ENCODE measurements at regions not wholly inside any gene's neighbourhood (a gene's known extent, or its start where the extent isn't known, plus 50 kb on each side); places are given as distances from the start of the nearest gene placed in this dataset.

DNA sequence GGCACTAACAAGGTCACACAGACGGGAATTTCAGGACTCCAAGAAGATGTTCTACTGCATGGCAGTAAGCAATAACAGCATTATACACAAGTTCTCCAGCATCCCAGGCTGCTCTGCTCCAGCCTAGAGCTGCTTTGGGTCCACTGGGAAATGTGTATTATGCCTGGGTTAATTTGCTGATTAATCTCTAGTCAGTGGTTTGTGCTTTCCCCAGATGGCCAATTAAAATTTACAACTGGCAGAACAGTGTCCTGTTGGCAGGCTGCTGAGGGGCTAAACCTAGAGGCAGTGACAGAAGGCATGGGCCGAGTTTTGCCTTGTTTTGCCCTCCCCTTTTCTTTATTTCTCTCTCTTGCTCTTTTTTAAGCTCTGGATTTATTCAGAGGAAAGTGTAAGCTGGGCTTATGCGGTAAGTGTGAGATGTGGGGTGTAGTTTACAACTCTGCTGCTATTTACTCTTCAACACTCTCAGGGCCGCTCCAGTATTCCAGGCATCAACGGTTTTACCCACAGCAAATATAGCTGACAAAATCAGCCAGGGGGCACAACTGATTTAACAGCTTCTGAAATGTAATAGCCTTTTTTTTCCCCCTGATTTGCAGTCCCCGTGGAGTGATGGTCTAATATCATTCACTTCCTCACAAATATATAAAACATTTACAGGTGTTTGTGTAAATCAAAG, 348.0 kb downstream of the GPD2 start:
- Mint-ChIP-seq H3K27ac (ENCODE audit: unreplicated experiment) (no peak overlapping the region), H3K4me1 (ENCODE audit: low read depth) (no peaks in the 10 kb centered on the region), H3K36me3 (ENCODE audit: low read depth) (no peaks in the 10 kb centered on the region), H3K27me3 (ENCODE audit: low read depth) (no peaks in the 10 kb centered on the region), H3K4me3 (ENCODE audit: unreplicated experiment) (no peak overlapping the region), H3K9me3 (ENCODE audit: low read depth) (peaks cover 8% of the 10 kb centered on the region)
- TF ChIP-seq, protein P1, sequence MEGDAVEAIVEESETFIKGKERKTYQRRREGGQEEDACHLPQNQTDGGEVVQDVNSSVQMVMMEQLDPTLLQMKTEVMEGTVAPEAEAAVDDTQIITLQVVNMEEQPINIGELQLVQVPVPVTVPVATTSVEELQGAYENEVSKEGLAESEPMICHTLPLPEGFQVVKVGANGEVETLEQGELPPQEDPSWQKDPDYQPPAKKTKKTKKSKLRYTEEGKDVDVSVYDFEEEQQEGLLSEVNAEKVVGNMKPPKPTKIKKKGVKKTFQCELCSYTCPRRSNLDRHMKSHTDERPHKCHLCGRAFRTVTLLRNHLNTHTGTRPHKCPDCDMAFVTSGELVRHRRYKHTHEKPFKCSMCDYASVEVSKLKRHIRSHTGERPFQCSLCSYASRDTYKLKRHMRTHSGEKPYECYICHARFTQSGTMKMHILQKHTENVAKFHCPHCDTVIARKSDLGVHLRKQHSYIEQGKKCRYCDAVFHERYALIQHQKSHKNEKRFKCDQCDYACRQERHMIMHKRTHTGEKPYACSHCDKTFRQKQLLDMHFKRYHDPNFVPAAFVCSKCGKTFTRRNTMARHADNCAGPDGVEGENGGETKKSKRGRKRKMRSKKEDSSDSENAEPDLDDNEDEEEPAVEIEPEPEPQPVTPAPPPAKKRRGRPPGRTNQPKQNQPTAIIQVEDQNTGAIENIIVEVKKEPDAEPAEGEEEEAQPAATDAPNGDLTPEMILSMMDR (IDR thresholded peaks at IDR 0.05): no peak
- DNase-seq (ENCODE audit: low spot score): no peak

DNA sequence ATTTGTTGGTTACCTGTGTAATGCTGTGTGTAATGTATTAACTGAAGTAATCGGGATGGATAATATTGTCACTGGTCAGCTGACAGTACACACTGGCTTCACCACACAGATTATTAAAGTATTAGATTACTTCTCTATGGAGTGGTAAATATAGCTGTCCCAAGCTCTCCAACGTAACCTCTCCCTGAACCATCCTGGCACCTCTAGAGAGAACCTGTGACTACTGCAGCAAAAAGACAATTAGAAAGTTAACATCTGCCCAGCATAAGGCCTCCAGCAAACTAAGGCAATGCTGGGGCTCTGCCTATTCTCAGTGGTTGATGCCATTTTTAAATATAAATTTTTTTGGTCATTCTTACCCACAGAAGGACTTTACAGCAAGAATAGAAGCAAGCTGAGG, 351.3 kb downstream of the GPD2 start:
- H3K4me1 Mint-ChIP-seq (ENCODE audit: low read depth): no peaks in the 10 kb centered on the region
- no peaks in the 10 kb centered on the region for H3K9me3 Mint-ChIP-seq (ENCODE audit: low read depth)
- no peak for DNase-seq (ENCODE audit: low spot score)
- no peak overlapping the region for H3K27ac Mint-ChIP-seq (ENCODE audit: unreplicated experiment)
- H3K4me3 Mint-ChIP-seq (ENCODE audit: unreplicated experiment): no peak overlapping the region
- peaks cover 6% of the 10 kb centered on the region for H3K27me3 Mint-ChIP-seq (ENCODE audit: low read depth)
- TF ChIP-seq, protein P1 (IDR thresholded peaks at IDR 0.05): no peak
- no peaks in the 10 kb centered on the region for H3K36me3 Mint-ChIP-seq (ENCODE audit: low read depth)

DNA sequence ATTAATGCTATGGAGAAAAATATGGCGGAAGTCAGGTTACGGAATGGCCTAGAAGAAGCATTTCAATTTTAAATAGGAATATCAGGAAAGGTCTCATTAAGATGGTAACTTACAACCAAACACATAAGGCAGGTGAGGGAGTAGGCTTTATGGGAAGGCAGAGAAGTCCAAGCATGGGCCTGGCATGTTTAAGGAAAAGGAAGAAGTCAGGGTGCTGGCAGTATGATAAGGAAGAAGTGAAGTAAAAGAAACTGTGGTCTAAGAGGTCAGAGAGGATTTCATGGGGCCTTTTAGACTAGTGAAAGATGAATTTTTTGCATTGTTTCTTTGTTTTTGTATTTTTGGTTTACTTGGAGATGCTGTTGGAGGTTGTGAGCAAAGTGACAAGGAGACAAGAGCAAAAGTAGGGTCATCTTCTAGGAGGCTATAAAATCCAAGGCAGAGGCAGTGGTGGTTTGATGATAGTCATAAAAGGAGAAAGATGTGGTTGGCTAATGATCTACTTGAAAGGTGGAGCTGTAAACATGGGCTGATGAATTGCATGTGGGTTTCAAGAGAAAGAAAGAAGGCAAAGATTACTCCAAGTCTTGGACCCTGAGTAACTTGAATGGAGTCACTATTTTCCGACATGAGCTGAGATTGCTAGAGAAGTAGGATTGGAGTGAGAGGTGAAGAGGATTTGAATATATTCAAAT, 354.3 kb downstream of the GPD2 start:
- TF ChIP-seq, protein P1 (IDR thresholded peaks at IDR 0.05): no peak
- H3K9me3 Mint-ChIP-seq (ENCODE audit: low read depth): no peaks in the 10 kb centered on the region
- H3K36me3 Mint-ChIP-seq (ENCODE audit: low read depth): no peaks in the 10 kb centered on the region
- peaks cover 13% of the 10 kb centered on the region for H3K27me3 Mint-ChIP-seq (ENCODE audit: low read depth)
- H3K4me1 Mint-ChIP-seq (ENCODE audit: low read depth): no peaks in the 10 kb centered on the region
- H3K4me3 Mint-ChIP-seq (ENCODE audit: unreplicated experiment): no peak overlapping the region
- no peak for DNase-seq (ENCODE audit: low spot score)
- no peak overlapping the region for H3K27ac Mint-ChIP-seq (ENCODE audit: unreplicated experiment)

DNA sequence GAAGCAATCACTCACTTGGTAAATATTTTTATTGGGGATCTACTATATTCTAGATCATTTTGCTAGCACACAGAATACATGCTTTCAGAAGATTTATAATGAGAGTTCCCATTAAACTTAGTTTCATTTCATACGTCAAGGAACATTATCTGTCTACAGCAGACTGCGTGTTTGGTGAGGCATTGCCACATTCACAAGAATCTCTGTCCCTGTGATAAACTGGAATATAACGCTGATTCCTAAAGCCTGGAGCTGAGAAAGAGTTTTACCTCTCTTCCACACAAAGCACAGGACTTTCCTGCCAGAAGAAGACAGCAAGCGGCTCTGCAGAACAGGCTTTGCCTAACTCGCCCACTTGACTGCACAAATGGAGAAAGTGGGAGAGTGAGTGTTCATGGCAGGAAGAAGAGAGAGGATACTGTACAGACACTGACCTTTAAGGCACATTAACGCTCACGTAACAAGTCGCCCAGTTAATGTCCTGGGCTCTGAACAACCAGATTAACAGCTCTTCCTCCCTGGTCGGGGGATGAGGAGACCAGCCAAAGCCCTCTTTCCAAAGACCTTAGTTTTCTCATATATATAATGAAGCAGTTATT, 356.2 kb downstream of the GPD2 start:
- H3K27ac Mint-ChIP-seq (ENCODE audit: unreplicated experiment): no peak overlapping the region
- TF ChIP-seq, protein P1 (IDR thresholded peaks at IDR 0.05): no peak
- peaks cover 13% of the 10 kb centered on the region for H3K27me3 Mint-ChIP-seq (ENCODE audit: low read depth)
- no peak overlapping the region for H3K4me3 Mint-ChIP-seq (ENCODE audit: unreplicated experiment)
- H3K4me1 Mint-ChIP-seq (ENCODE audit: low read depth): no peaks in the 10 kb centered on the region
- no peaks in the 10 kb centered on the region for H3K9me3 Mint-ChIP-seq (ENCODE audit: low read depth)
- no peaks in the 10 kb centered on the region for H3K36me3 Mint-ChIP-seq (ENCODE audit: low read depth)
- no peak for DNase-seq (ENCODE audit: low spot score)

DNA sequence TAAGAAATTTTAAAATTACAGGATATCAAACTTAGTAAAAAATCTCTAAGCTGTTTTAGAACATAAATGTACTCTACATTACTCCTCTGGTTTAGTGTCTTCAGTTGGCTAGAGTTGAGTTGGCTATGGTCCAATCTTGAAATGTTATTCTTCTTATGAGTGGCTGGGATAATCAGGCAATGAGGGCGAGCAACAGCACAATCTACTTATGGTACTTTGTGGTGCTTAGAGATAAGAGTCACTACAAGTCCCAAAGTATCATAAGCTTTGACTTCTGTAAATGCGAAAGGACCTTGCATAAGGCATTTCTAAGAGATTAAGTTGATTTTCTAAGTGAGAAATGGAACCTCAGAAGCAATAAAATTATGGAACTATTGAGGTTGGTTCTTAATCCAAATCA, 361.7 kb downstream of the GPD2 start:
- Mint-ChIP-seq H3K4me1 (ENCODE audit: low read depth) (no peaks in the 10 kb centered on the region), H3K36me3 (ENCODE audit: low read depth) (no peaks in the 10 kb centered on the region), H3K4me3 (ENCODE audit: unreplicated experiment) (no peak overlapping the region), H3K27ac (ENCODE audit: unreplicated experiment) (no peak overlapping the region), H3K27me3 (ENCODE audit: low read depth) (peaks cover 6% of the 10 kb centered on the region), H3K9me3 (ENCODE audit: low read depth) (no peaks in the 10 kb centered on the region)
- TF ChIP-seq, protein P1 (IDR thresholded peaks at IDR 0.05): no peak
- no peak for DNase-seq (ENCODE audit: low spot score)
